ENCODE measurements at regions not wholly inside any gene's neighbourhood (a gene's known extent, or its start where the extent isn't known, plus 50 kb on each side); places are given as distances from the start of the nearest gene placed in this dataset.

GRCh38 chr9:38144421-38144820 lies 75.4 kb upstream of the SHB start:
- no peak overlapping the region for H3K27ac ChIP-seq
- TF ChIP-seq, protein P1, sequence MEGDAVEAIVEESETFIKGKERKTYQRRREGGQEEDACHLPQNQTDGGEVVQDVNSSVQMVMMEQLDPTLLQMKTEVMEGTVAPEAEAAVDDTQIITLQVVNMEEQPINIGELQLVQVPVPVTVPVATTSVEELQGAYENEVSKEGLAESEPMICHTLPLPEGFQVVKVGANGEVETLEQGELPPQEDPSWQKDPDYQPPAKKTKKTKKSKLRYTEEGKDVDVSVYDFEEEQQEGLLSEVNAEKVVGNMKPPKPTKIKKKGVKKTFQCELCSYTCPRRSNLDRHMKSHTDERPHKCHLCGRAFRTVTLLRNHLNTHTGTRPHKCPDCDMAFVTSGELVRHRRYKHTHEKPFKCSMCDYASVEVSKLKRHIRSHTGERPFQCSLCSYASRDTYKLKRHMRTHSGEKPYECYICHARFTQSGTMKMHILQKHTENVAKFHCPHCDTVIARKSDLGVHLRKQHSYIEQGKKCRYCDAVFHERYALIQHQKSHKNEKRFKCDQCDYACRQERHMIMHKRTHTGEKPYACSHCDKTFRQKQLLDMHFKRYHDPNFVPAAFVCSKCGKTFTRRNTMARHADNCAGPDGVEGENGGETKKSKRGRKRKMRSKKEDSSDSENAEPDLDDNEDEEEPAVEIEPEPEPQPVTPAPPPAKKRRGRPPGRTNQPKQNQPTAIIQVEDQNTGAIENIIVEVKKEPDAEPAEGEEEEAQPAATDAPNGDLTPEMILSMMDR (conservative IDR thresholded peaks at IDR 0.05), result no peak

- TF ChIP-seq, protein P1 (conservative IDR thresholded peaks at IDR 0.05), result no peak
- no peak overlapping the region for H3K27ac ChIP-seq
Measured at GRCh38 chr9:38141746-38142591, 72.9 kb upstream of the SHB start.

DNA sequence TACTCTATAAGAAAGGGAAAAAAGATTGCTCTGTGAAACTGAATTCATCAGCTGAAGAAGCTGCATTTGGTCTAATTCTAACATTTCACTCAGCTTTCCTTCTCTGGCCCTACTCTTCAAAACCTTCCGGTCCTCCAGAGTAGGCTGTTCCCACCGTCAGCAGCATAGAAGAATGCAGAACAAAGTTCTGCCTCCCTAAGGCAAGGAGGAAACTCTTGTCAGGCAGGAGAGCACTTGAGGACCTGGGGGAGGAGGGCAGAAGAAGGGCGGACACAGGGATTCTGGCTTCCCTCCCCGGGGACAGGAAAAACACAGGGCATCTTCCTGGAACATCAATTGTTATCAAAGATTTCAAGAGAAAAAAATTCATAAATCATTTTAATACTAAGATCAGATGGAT lies 69.2 kb upstream of the SHB start:
- no peak overlapping the region for H3K27ac ChIP-seq
- TF ChIP-seq, protein P1 (conservative IDR thresholded peaks at IDR 0.05), result no peak

DNA sequence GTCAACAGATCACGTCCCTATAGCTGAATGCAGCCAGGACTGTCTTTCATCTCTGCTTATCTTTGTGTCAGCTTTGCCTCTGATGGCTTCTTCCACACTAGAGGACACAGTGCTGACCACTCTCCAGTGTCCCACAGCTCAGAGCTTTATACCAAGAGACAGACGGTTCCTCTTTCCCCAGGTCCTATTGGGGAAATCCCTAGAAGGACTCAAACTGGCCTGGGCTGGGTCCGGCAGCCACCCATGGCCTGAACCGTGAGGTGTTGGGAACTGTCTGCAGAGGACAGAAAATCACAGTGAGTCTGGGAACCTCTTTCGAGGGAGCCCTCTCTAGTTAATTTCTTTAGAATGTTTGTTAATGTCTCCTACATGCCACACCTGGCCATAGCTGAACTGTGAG lies 68.3 kb upstream of the SHB start:
- H3K27ac ChIP-seq, result no peak overlapping the region
- TF ChIP-seq, protein P1 (conservative IDR thresholded peaks at IDR 0.05), result no peak

DNA sequence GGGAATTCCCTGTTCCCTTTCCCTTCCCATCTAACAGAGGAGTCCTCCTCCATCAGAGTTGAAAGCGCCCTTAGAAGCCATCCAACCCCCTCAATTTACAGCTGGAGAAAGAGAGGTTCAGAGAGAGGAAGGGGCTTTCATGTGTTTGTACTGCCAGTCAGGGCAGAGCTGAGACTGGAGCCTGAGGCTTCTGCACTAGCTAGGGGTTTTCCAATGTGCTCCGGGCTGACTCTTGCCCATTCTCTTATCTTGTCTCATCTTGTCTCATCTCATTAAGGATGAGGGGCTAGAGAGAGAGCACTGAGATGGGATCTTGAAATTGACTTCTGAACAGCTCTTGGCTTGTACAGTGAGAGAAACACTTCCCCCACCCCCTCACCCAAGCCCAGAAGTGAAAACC lies 67.4 kb upstream of the SHB start:
- TF ChIP-seq, protein P1 (conservative IDR thresholded peaks at IDR 0.05), result no peak
- no peak overlapping the region for H3K27ac ChIP-seq

DNA sequence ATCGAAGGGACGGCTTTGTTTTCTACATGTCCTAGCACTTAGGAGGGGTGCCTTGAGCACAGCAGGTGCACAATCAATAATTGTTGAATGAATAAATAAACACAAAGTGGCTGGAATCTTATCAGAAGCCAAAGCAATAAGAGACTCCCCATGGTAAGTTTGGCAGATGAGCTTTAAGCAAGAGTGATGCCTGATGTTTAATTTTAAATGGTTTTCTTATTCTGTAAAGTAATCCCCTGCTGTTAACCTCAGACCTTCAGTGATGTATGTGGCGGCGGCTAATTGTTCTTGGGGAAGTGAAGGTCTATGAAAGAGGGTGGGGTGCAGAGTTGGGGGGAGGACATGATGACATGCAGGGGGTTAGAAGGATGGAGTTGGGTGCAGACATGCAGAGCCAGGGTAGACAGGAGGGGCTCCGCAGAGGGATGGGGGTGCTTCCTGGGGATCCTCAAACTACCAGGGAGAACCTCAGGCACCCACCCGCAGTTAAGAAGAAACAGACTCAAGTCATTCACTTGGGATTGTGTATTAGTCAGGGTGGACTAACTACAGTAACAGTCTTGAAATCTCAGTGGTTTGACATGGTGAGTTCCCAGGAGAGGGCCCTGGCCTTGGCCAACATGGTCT lies 65.7 kb upstream of the SHB start:
- no peak overlapping the region for H3K27ac ChIP-seq
- TF ChIP-seq, protein P1 (conservative IDR thresholded peaks at IDR 0.05), result no peak

- TF ChIP-seq, protein P1 (conservative IDR thresholded peaks at IDR 0.05), result no peak; the same call in 1 of the 2 replicates
- no peak overlapping the region for H3K27ac ChIP-seq
Measured at GRCh38 chr9:38133595-38133994, 64.6 kb upstream of the SHB start.
